ENCODE measurements at regions not wholly inside any gene's neighbourhood (a gene's known extent, or its start where the extent isn't known, plus 50 kb on each side); places are given as distances from the start of the nearest gene placed in this dataset.

DNA sequence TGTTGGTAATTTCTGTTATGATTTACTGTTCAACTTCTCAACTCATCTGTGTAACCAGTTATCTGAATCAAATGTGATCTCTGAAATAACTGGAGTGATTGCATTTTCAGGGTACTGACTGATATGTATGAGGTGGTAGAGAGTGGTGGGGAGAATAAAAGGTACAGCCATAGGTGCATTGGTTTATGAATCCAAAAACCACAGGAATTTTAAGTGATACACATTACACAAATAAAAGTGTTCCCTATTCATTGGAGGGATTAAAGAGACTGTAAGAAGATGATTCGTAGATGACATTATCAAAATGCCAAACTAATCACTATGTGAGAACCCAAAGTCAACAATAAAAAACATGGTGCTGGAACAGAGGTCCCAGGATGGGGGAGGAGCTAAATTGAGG, 158.7 kb upstream of the RSPO3 start:
- TF ChIP-seq, protein P1, sequence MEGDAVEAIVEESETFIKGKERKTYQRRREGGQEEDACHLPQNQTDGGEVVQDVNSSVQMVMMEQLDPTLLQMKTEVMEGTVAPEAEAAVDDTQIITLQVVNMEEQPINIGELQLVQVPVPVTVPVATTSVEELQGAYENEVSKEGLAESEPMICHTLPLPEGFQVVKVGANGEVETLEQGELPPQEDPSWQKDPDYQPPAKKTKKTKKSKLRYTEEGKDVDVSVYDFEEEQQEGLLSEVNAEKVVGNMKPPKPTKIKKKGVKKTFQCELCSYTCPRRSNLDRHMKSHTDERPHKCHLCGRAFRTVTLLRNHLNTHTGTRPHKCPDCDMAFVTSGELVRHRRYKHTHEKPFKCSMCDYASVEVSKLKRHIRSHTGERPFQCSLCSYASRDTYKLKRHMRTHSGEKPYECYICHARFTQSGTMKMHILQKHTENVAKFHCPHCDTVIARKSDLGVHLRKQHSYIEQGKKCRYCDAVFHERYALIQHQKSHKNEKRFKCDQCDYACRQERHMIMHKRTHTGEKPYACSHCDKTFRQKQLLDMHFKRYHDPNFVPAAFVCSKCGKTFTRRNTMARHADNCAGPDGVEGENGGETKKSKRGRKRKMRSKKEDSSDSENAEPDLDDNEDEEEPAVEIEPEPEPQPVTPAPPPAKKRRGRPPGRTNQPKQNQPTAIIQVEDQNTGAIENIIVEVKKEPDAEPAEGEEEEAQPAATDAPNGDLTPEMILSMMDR (IDR thresholded peaks at IDR 0.05): no peak
- no peak for TF ChIP-seq POLR2A (IDR thresholded peaks at IDR 0.05)
